Stimulated activated CD8-positive, alpha-beta memory T cell treated with anti-CD3 and anti-CD28 coated beads, Interleukin-7, amount 100 ng/mL, for 4 hours (primary cell): ENCODE measurements at regions not wholly inside any gene's neighbourhood (a gene's known extent, or its start where the extent isn't known, plus 50 kb on each side); places are given as distances from the start of the nearest gene placed in this dataset.

ENCODE experiments used
- DNase-seq, 2 donors: peaks; one replicate each; pipeline ENCODE4 v3.0.0-alpha.2; 2020; ENCODE audit warnings: low read depth in 2 of 2

GRCh38 chr16:82241469-82242052 lies 71.5 kb upstream of the MPHOSPH6 start:
- no peak for DNase-seq

- no peak for DNase-seq
Measured at GRCh38 chr16:82240111-82240510, 70.1 kb upstream of the MPHOSPH6 start.

GRCh38 chr16:82236875-82237274 lies 66.9 kb upstream of the MPHOSPH6 start:
- DNase-seq = no peak

GRCh38 chr16:82236415-82236814 lies 66.4 kb upstream of the MPHOSPH6 start:
- no peak for DNase-seq

- no peak for DNase-seq
Measured at GRCh38 chr16:82232806-82233205, 62.8 kb upstream of the MPHOSPH6 start.

GRCh38 chr16:82231008-82231787 lies 61.2 kb upstream of the MPHOSPH6 start:
- DNase-seq = no peak

GRCh38 chr16:82229800-82230619 lies 60.0 kb upstream of the MPHOSPH6 start:
- peak; percentile 15 for DNase-seq

- no peak for DNase-seq
Measured at GRCh38 chr16:82226327-82226726, 56.3 kb upstream of the MPHOSPH6 start.

- DNase-seq = no peak
Measured at GRCh38 chr16:82224821-82225220, 54.8 kb upstream of the MPHOSPH6 start.

- DNase-seq = no peak
Measured at GRCh38 chr16:82220541-82220940, 50.5 kb upstream of the MPHOSPH6 start.
